ENCODE measurements at regions not wholly inside any gene's neighbourhood (a gene's known extent, or its start where the extent isn't known, plus 50 kb on each side); places are given as distances from the start of the nearest gene placed in this dataset.
A peak's percentile ranks its signal among the peaks of the same experiment; 100 is the strongest.

DNA sequence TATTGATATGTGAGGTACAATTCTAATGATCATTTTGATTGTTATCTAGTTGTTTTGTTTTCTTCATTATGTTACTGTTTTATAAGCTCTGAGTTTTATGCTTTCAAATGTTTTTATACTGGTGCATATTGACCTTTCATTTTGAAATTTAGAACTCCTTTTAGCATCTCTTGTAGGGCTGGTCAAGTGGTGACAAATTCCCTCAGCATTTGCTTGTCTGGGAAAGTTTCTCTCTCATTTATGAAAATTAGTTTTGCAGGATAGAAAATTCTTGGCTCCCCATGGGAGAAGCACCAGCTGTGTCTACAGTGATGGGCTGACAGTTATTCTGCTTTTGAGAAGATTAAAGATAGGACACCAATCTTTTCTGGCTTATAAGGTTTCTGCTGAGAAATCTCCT is 105.3 kb upstream of the SPRY1 start:
- DNase-seq (ENCODE audit: low read depth, low spot score) (no peak), FAIRE-seq (no peak), ATAC-seq (no peak)
- CTCF ChIA-PET, result no interaction called here
- Histone ChIP-seq H3K9me3 (replicated peaks; ENCODE audit: control insufficient read depth, insufficient read depth, low read length) (peaks cover 3% of the 10 kb centered on the region; the same call in 1 of the 3 replicates), H3K4me1 (ENCODE audit: control insufficient read depth, insufficient read depth, low read length) (no peaks in the 10 kb centered on the region), H3K36me3 (ENCODE audit: control insufficient read depth in 2 of 2, insufficient read depth in 2 of 2, low read length in 1 of 2) (no peaks in the 10 kb centered on the region), H4K20me1 (ENCODE audit: control insufficient read depth, insufficient read depth) (no peaks in the 10 kb centered on the region), H3K9ac (ENCODE audit: control insufficient read depth, insufficient read depth, low read length) (no peak overlapping the region), H3K79me2 (ENCODE audit: control insufficient read depth, insufficient read depth, low read length) (no peaks in the 10 kb centered on the region), H3K4me2 (ENCODE audit: control insufficient read depth, insufficient read depth) (no peak overlapping the region), H3K4me3 (no peak overlapping the region), H3K27ac (ENCODE audit: control insufficient read depth, insufficient read depth) (no peak overlapping the region), H2AFZ (ENCODE audit: control insufficient read depth, low read depth, low read length) (no peak overlapping the region), H3K27me3 (replicated peaks in 1 of 2; ENCODE audit: control insufficient read depth in 2 of 2, insufficient read depth in 2 of 2, low read length in 1 of 2) (no peaks in the 10 kb centered on the region)
- POLR2A ChIA-PET, result no interaction called here
- intact Hi-C loops (cut with micrococcal nuclease; ENCODE audit: unreplicated experiment), result no loop called here
- SMC1A ChIA-PET (ENCODE audit: uncharacterized antibody, unreplicated experiment), result no interaction called here
- RAD21 ChIA-PET (ENCODE audit: unreplicated experiment), result no interaction called here
- in situ Hi-C loops (cut with MboI), result no loop called here
- BruUV-seq (replicated peaks), result no TSS peak
- TF ChIP-seq CBX5 (IDR thresholded peaks at IDR 0.05; ENCODE audit: low read depth) (peak; percentile 95), CHD4 (IDR thresholded peaks at IDR 0.05) (no peak), WRNIP1 (IDR thresholded peaks at IDR 0.05; ENCODE audit: borderline replicate concordance, low read depth, low read length) (no peak)
- TF ChIP-seq, protein P1, sequence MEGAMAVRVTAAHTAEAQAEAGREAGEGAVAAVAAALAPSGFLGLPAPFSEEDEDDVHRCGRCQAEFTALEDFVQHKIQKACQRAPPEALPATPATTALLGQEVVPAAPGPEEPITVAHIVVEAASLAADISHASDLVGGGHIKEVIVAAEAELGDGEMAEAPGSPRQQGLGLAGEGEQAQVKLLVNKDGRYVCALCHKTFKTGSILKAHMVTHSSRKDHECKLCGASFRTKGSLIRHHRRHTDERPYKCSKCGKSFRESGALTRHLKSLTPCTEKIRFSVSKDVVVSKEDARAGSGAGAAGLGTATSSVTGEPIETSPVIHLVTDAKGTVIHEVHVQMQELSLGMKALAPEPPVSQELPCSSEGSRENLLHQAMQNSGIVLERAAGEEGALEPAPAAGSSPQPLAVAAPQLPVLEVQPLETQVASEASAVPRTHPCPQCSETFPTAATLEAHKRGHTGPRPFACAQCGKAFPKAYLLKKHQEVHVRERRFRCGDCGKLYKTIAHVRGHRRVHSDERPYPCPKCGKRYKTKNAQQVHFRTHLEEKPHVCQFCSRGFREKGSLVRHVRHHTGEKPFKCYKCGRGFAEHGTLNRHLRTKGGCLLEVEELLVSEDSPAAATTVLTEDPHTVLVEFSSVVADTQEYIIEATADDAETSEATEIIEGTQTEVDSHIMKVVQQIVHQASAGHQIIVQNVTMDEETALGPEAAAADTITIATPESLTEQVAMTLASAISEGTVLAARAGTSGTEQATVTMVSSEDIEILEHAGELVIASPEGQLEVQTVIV (IDR thresholded peaks at IDR 0.05; ENCODE audit: borderline replicate concordance, partially characterized antibody), result no peak
- TF ChIP-seq, protein P2, sequence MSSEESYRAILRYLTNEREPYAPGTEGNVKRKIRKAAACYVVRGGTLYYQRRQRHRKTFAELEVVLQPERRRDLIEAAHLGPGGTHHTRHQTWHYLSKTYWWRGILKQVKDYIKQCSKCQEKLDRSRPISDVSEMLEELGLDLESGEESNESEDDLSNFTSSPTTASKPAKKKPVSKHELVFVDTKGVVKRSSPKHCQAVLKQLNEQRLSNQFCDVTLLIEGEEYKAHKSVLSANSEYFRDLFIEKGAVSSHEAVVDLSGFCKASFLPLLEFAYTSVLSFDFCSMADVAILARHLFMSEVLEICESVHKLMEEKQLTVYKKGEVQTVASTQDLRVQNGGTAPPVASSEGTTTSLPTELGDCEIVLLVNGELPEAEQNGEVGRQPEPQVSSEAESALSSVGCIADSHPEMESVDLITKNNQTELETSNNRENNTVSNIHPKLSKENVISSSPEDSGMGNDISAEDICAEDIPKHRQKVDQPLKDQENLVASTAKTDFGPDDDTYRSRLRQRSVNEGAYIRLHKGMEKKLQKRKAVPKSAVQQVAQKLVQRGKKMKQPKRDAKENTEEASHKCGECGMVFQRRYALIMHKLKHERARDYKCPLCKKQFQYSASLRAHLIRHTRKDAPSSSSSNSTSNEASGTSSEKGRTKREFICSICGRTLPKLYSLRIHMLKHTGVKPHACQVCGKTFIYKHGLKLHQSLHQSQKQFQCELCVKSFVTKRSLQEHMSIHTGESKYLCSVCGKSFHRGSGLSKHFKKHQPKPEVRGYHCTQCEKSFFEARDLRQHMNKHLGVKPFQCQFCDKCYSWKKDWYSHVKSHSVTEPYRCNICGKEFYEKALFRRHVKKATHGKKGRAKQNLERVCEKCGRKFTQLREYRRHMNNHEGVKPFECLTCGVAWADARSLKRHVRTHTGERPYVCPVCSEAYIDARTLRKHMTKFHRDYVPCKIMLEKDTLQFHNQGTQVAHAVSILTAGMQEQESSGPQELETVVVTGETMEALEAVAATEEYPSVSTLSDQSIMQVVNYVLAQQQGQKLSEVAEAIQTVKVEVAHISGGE (CRISPR knock-in tag; IDR thresholded peaks at IDR 0.05), result no peak
